HepG2 (cell line): ENCODE measurements at regions not wholly inside any gene's neighbourhood (a gene's known extent, or its start where the extent isn't known, plus 50 kb on each side); places are given as distances from the start of the nearest gene placed in this dataset.

ENCODE experiments used
- ATAC-seq: fragments of 200-7000 bp; cut with Tn5 transposase; 3 replicates; pipeline ENCODE4 v1.9.1; 2020; ENCODE audit warnings: mild to moderate bottlenecking, moderate library complexity
- BruUV-seq: library from RNA; stranded (reverse); fragments of 400-500 nt; replicated peaks from 2 replicates; lab custom pipeline; 2021; lab: Mats Ljungman, UMichigan
- CTCF ChIA-PET: fragments of 300-600 bp; formaldehyde crosslinking; extraction: SDS; loops from one replicate; lab custom pipeline; 2021; ENCODE audit warnings: low total read pairs, inconsistent platforms, low intra/inter-chr PET ratio; lab: Yijun Ruan, JAX
- POLR2A ChIA-PET: fragments of 350-600 bp; sonication (Branson Sonifier 250); formaldehyde crosslinking; loops from one replicate; lab custom pipeline; 2020; ENCODE audit warnings: antibody characterized with exemption, inconsistent platforms; lab: Yijun Ruan, JAX
- DNase-seq: peaks from one replicate; pipeline ENCODE4 v3.0.0-alpha.2; 2015; ENCODE audit warnings: low spot score
- FAIRE-seq: peaks from 3 replicates; lab custom pipeline; 2011; peaks lifted over from hg19 to GRCh38; lab: Jason Lieb, UNC
- H2AFZ ChIP-seq: one replicate; pipeline ENCODE4 v1.6.1; 2011; ENCODE audit warnings: low read length, inconsistent platforms
- H3K27ac ChIP-seq: fragments of 300-600 bp; 3 replicates; pipeline ENCODE4 v1.8.0; 2011; ENCODE audit warnings: mixed run types, mild to moderate bottlenecking, mixed read lengths, low read length, inconsistent platforms; ENCODE audit not compliant: insufficient read depth; ENCODE audit errors: extremely low read length
- H3K27me3 ChIP-seq, 2 experiments: fragments of 200-600 bp in 1 of 2; 2 replicates in 1 of 2; 3 replicates in 1 of 2; pipeline versions ENCODE4 v1.6.0 to v1.8.0; 2011; ENCODE audit warnings: low read length in 2 of 2, mild to moderate bottlenecking in 2 of 2, moderate library complexity in 2 of 2, inconsistent platforms in 1 of 2; ENCODE audit not compliant: insufficient read depth in 2 of 2, control insufficient read depth in 1 of 2
- H3K36me3 ChIP-seq, 2 experiments: fragments of 200-600 bp in 1 of 2; replicated peaks in 1 of 2; 2 replicates in 1 of 2; 3 replicates in 1 of 2; pipeline versions ENCODE4 v1.5.1 to v1.8.0; 2011; ENCODE audit warnings: low read length in 2 of 2, inconsistent platforms in 1 of 2; ENCODE audit not compliant: insufficient read depth in 2 of 2, control insufficient read depth in 1 of 2
- H3K4me1 ChIP-seq: 2 replicates; pipeline ENCODE4 v1.5.1; 2012; ENCODE audit warnings: low read length, inconsistent platforms; ENCODE audit not compliant: insufficient read depth
- H3K4me2 ChIP-seq: 2 replicates; pipeline ENCODE4 v1.6.0; 2011; ENCODE audit warnings: low read depth, low read length, inconsistent platforms
- H3K4me3 ChIP-seq, 3 experiments: fragments of 200-600 bp in 1 of 3; sonication (generic), shearing (Covaris generic) in 1 of 3; replicated peaks in 1 of 3; 2 replicates each; pipeline ENCODE4 v1.5.1; 2011 to 2016; ENCODE audit warnings: low read length in 3 of 3, inconsistent platforms in 2 of 3, low read depth in 2 of 3, mild to moderate bottlenecking in 2 of 3, control low read depth in 1 of 3, mixed read lengths in 1 of 3; ENCODE audit not compliant: insufficient read depth in 1 of 3
- H3K79me2 ChIP-seq: one replicate; pipeline ENCODE4 v1.6.1; 2011; ENCODE audit warnings: low read length, inconsistent platforms; ENCODE audit not compliant: insufficient read depth
- H3K9ac ChIP-seq: 2 replicates; pipeline ENCODE4 v1.6.0; 2011; ENCODE audit warnings: mild to moderate bottlenecking, low read depth, low read length, inconsistent platforms; ENCODE audit not compliant: insufficient read depth
- H3K9me3 ChIP-seq: 2 replicates; pipeline ENCODE4 v1.5.1; 2012; ENCODE audit warnings: mild to moderate bottlenecking, low read length
- H4K20me1 ChIP-seq: 2 replicates; pipeline ENCODE4 v1.6.0; 2011; ENCODE audit warnings: inconsistent platforms, mild to moderate bottlenecking, low read length, moderate library complexity; ENCODE audit not compliant: insufficient read depth
- ARNT2 ChIP-seq: sonication (generic); formaldehyde crosslinking; IDR thresholded peaks from 2 replicates; pipeline ENCODE4 v1.8.0; 2022; ENCODE audit warnings: mild to moderate bottlenecking, low read depth, missing genetic modification reagents, moderate library complexity
- CSRNP1 ChIP-seq: sonication (generic); formaldehyde crosslinking; IDR thresholded peaks from 2 replicates; pipeline ENCODE4 v1.8.1; 2023; ENCODE audit warnings: mild to moderate bottlenecking, missing genetic modification reagents
- DDIT3 ChIP-seq: sonication (generic); formaldehyde crosslinking; IDR thresholded peaks from 2 replicates; pipeline ENCODE4 v1.4.0; 2020; ENCODE audit warnings: mild to moderate bottlenecking, missing genetic modification reagents
- GATA4 ChIP-seq: sonication (generic); IDR thresholded peaks from 2 replicates; pipeline ENCODE4 v1.6.1; 2016; ENCODE audit warnings: antibody characterized with exemption, low read depth, borderline replicate concordance
- GTF2F1 ChIP-seq: fragments of 150-350 bp; IDR thresholded peaks from 2 replicates; pipeline ENCODE4 v1.6.1; 2014; ENCODE audit warnings: low read length
- HNF4A ChIP-seq: sonication (generic); formaldehyde crosslinking; IDR thresholded peaks from 2 replicates; pipeline ENCODE4 v1.4.0; 2020; ENCODE audit warnings: missing genetic modification reagents
- JDP2 ChIP-seq: sonication (generic); formaldehyde crosslinking; IDR thresholded peaks from 2 replicates; pipeline ENCODE4 v1.8.1; 2022; ENCODE audit warnings: missing genetic modification reagents, borderline replicate concordance
- KDM1A ChIP-seq: IDR thresholded peaks from 2 replicates; pipeline ENCODE4 v1.6.1; 2016; ENCODE audit warnings: missing compliant biosample characterization
- NR2F6 ChIP-seq, 2 experiments: IDR thresholded peaks; 2 replicates each; pipeline ENCODE4 v1.6.1; 2016; ENCODE audit warnings: antibody characterized with exemption in 1 of 2, mild to moderate bottlenecking in 1 of 2
- POLR2G ChIP-seq: fragments of 200-400 bp; formaldehyde crosslinking; IDR thresholded peaks from 2 replicates; pipeline ENCODE4 v1.6.1; 2018; ENCODE audit warnings: mild to moderate bottlenecking, low read depth, low read length, moderate library complexity
- SRSF1 ChIP-seq: fragments of 200-400 bp; formaldehyde crosslinking; optimal IDR thresholded peaks from 2 replicates; pipeline ENCODE3; 2017; ENCODE audit warnings: mild to moderate bottlenecking, low read depth, low read length, moderate library complexity
- XBP1 ChIP-seq: sonication (generic); formaldehyde crosslinking; IDR thresholded peaks from 2 replicates; pipeline ENCODE4 v1.5.0; 2020; ENCODE audit warnings: missing genetic modification reagents
- ZFY ChIP-seq: sonication (generic); formaldehyde crosslinking; IDR thresholded peaks from 2 replicates; pipeline ENCODE4 v1.4.0; 2020; ENCODE audit warnings: missing genetic modification reagents
- ZNF12 ChIP-seq: sonication (generic); formaldehyde crosslinking; IDR thresholded peaks from 2 replicates; pipeline ENCODE4 v1.5.0; 2020; ENCODE audit warnings: missing genetic modification reagents
- ZNF274 ChIP-seq: sonication (generic); formaldehyde crosslinking; IDR thresholded peaks from 2 replicates; pipeline ENCODE4 v1.5.1; 2020; ENCODE audit warnings: mild to moderate bottlenecking, missing genetic modification reagents
- ZNF572 ChIP-seq: sonication (generic); formaldehyde crosslinking; IDR thresholded peaks from 2 replicates; pipeline ENCODE4 v1.5.1; 2020; ENCODE audit warnings: mild to moderate bottlenecking, missing genetic modification reagents
- ZNF776 ChIP-seq: sonication (generic); formaldehyde crosslinking; IDR thresholded peaks from 2 replicates; pipeline ENCODE4 v1.4.0; 2020; ENCODE audit warnings: mild to moderate bottlenecking, missing genetic modification reagents
- ZSCAN12 ChIP-seq: sonication (generic); formaldehyde crosslinking; IDR thresholded peaks from 2 replicates; pipeline ENCODE4 v1.9.0; 2021; ENCODE audit warnings: mild to moderate bottlenecking, missing genetic modification reagents
- WGBS: methylation state at CpG from one replicate; pipeline ENCODE4 v1.1.6; 2017; ENCODE audit warnings: low lambda C conversion rate; 5-methylcytosine and 5-hydroxymethylcytosine counted together
- in situ Hi-C: cut with HindIII; loops from 2 replicates; pipeline ENCODE4 v1.10.0; 2017; ENCODE audit warnings: low pct_unique_long_range_greater_than_20kb; ENCODE audit not compliant: extremely low pct_ligation_motif_present
- intact Hi-C: fragments of 100-400 bp; cut with micrococcal nuclease; formaldehyde crosslinking; loops from one replicate; pipeline ENCODE4 v1.10.0; 2022; ENCODE audit not compliant: unreplicated experiment

- no TSS peak for BruUV-seq
- H3K36me3 ChIP-seq: no peaks in the 10 kb centered on the region
- H3K27me3 ChIP-seq: peaks cover 0 to 15% of the 10 kb centered on the region in 2 experiments; a peak in 3 of 5 replicates
- ChIA-PET CTCF (no interaction called here), POLR2A (no interaction called here)
- FAIRE-seq (no peak), ATAC-seq (no peak), DNase-seq (no peak)
- WGBS: 0% methylated on average over 1 of the region's 5 CpGs
- no peak overlapping the region for H3K4me3 ChIP-seq
- intact Hi-C loops: no loop called here
- no peak overlapping the region for H3K9ac ChIP-seq
- no peaks in the 10 kb centered on the region for H3K79me2 ChIP-seq
- no peak overlapping the region for H3K27ac ChIP-seq
- H3K4me1 ChIP-seq: no peaks in the 10 kb centered on the region
- TF ChIP-seq KDM1A (no peak), ZNF274 (CRISPR knock-in tag) (no peak), XBP1 (no peak), GATA4 (no peak), POLR2G (no peak), HNF4A (CRISPR knock-in tag) (no peak), ZFY (CRISPR knock-in tag) (no peak), DDIT3 (CRISPR knock-in tag) (no peak), ARNT2 (no peak), ZNF776 (no peak), NR2F6 (IDR thresholded peaks at IDR 0.05) (no peak), NR2F6 (CRISPR knock-in tag; IDR thresholded peaks at IDR 0.05) (no peak), ZNF12 (CRISPR knock-in tag) (no peak), ZNF572 (CRISPR knock-in tag) (no peak), CSRNP1 (CRISPR knock-in tag) (no peak), GTF2F1 (no peak), JDP2 (CRISPR knock-in tag) (no peak), ZSCAN12 (CRISPR knock-in tag) (no peak), SRSF1 (no peak)
- H2AFZ ChIP-seq: no peak overlapping the region
- no peak overlapping the region for H3K4me2 ChIP-seq
- H4K20me1 ChIP-seq: no peaks in the 10 kb centered on the region
- no peaks in the 10 kb centered on the region for H3K9me3 ChIP-seq
- in situ Hi-C loops: no loop called here
Observed at GRCh38 chr18:49701190-49701589, 112.1 kb downstream of the ACAA2 start.
